A549 (cell line): ENCODE measurements at regions not wholly inside any gene's neighbourhood (a gene's known extent, or its start where the extent isn't known, plus 50 kb on each side); places are given as distances from the start of the nearest gene placed in this dataset.

ENCODE experiments used
- ELK1 ChIP-seq: fragments of 150-350 bp; IDR thresholded peaks from 2 replicates; pipeline ENCODE4 v1.6.1; 2014; ENCODE audit warnings: low read depth, mild to moderate bottlenecking, low read length
- EP300 ChIP-seq, 2 experiments: fragments of >200 bp; sonication (Bioruptor Twin); formaldehyde crosslinking; IDR thresholded peaks; 2 replicates in 1 of 2; 3 replicates in 1 of 2; pipeline ENCODE4 v1.6.1; 2016 to 2017
- JUN ChIP-seq, 2 experiments: fragments of >200 bp; sonication (Bioruptor Twin); formaldehyde crosslinking; IDR thresholded peaks; 2 replicates in 1 of 2; 3 replicates in 1 of 2; pipeline ENCODE4 v1.6.1; 2016 to 2017
- PHF8 ChIP-seq: fragments of 200-600 bp; sonication (generic); IDR thresholded peaks from 2 replicates; pipeline ENCODE4 v1.6.1; 2016; ENCODE audit warnings: low read depth, mild to moderate bottlenecking, antibody characterized with exemption, moderate library complexity, borderline replicate concordance
- POLR2A ChIP-seq: IDR thresholded peaks from 2 replicates; pipeline ENCODE4 v1.6.1; 2012; ENCODE audit warnings: mild to moderate bottlenecking, low read length
- RFX5 ChIP-seq: fragments of 450-650 bp; IDR thresholded peaks from 2 replicates; pipeline ENCODE4 v1.7.1; 2014; ENCODE audit warnings: antibody characterized with exemption, mild to moderate bottlenecking, moderate library complexity
- TF ChIP-seq, protein P1 (sequence below): fragments of >200 bp; sonication (Bioruptor Twin); formaldehyde crosslinking; IDR thresholded peaks from 3 replicates; pipeline ENCODE4 v1.5.1; 2016
- TF ChIP-seq, protein P2 (sequence below): IDR thresholded peaks from 2 replicates; pipeline ENCODE4 v1.6.1; 2012

DNA sequence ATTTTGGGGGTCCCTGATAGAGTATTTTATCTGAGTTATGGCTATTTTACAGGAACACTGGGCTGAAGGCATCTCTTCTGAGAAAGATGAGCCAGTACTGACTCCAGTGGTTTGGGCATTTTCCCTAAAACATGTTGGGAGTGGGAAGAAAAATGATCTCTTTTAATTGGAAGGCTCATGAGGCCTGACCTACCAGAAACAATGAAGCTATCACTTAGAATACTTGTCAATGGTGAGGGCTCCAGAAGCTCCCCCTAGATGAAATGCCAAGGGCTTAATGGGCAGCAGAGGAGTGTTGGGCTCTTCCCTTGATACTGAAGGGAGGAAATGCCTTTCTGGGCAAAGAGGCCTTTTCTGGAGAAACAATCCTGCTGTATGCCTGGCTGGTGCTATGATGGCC, 63.5 kb upstream of the BDNF start:
- TF ChIP-seq, protein P1, sequence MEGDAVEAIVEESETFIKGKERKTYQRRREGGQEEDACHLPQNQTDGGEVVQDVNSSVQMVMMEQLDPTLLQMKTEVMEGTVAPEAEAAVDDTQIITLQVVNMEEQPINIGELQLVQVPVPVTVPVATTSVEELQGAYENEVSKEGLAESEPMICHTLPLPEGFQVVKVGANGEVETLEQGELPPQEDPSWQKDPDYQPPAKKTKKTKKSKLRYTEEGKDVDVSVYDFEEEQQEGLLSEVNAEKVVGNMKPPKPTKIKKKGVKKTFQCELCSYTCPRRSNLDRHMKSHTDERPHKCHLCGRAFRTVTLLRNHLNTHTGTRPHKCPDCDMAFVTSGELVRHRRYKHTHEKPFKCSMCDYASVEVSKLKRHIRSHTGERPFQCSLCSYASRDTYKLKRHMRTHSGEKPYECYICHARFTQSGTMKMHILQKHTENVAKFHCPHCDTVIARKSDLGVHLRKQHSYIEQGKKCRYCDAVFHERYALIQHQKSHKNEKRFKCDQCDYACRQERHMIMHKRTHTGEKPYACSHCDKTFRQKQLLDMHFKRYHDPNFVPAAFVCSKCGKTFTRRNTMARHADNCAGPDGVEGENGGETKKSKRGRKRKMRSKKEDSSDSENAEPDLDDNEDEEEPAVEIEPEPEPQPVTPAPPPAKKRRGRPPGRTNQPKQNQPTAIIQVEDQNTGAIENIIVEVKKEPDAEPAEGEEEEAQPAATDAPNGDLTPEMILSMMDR, result no peak
- no peak for TF ChIP-seq POLR2A
- TF ChIP-seq RFX5, result no peak
- no peak for TF ChIP-seq JUN (IDR thresholded peaks at IDR 0.05)
- TF ChIP-seq EP300 (IDR thresholded peaks at IDR 0.05), result no peak
- no peak for TF ChIP-seq ELK1
- TF ChIP-seq, protein P2, sequence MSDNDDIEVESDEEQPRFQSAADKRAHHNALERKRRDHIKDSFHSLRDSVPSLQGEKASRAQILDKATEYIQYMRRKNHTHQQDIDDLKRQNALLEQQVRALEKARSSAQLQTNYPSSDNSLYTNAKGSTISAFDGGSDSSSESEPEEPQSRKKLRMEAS, result no peak
- no peak for TF ChIP-seq PHF8
